ENCODE measurements at regions not wholly inside any gene's neighbourhood (a gene's known extent, or its start where the extent isn't known, plus 50 kb on each side); places are given as distances from the start of the nearest gene placed in this dataset.
"Not testable (repeated sequence)": the region's sequence is repeated elsewhere in the genome, so short reads cannot be mapped to it uniquely, and the experiment has no call there.

DNA sequence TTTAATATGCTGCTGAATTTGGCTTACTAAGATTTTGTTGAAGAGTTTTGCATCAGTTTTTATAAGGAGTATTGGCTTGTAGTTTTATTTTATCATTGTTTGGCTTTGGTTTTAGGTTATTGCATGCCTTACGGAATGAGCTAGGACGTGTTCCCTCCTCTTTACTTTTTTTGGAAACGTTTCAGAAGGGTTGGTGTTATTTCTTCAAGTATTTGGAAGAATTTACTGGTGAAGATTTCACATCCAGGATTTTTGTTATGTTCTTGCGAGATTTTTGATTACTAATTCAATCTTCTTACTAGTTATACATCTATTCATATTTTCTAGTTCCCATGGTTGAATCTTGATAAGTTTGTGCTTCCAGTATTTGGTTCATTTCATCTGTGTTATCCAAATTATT is 823.2 kb downstream of the SLC6A15 start:
- ChIA-PET CTCF (no interaction called here), POLR2A (no interaction called here)

DNA sequence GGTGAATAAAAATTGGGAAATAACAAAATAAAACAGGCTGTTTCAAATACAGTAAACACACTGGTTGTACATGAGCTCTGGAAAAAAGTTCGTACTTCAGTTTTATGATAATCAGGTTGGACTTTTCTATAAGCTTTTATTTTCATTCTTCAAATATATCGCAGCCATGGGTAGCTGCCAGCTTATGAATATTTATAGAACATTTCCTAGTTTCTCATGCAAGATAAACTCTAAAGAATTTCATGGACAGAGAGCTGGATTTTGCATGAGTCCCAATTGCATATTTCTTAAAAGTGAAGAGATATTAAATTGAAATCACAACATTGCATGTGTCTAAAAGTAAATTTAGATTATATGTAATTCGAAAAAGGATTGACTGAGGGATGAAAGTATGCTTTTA is 827.6 kb downstream of the SLC6A15 start:
- ChIA-PET POLR2A (no interaction called here), CTCF (no interaction called here)

DNA sequence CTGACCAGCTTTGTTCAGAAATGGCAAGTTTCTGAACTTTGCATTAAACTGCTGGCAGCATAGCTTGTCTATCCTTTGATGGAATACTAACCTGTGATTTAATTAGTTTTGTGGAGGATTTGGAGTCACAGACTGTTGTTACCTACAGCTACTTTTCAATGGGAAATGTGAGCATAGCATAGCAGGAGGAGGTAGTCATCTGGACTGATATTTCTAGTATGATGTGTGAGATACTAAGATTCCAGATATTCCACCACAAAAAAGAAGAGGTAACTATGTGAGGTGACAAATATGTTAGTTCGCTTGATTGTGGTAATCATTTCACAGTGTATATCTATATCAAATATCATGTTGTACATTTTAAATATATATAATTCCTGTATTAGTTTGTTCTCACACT is 833.0 kb downstream of the SLC6A15 start:
- POLR2A ChIA-PET = no interaction called here
- CTCF ChIA-PET = no interaction called here

DNA sequence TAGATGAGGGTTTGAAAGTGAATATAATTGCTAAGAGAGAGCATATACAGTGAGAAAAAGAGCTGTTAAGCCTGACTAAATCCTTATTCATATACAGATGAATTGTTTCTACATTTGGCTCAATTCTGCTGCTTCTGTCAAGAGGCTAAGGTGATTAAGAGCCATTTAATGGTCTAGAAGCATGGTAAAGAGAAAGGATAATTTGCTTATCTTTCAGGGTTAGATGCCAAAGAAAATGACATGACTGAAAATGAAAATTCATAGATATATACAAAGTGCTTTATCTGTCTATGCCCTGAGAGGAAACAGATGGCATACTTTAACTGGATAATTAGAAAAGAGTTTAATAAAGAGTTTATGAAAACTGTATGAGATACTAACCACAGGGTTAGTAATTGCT is 834.9 kb downstream of the SLC6A15 start:
- CTCF ChIA-PET = no interaction called here
- POLR2A ChIA-PET = no interaction called here

DNA sequence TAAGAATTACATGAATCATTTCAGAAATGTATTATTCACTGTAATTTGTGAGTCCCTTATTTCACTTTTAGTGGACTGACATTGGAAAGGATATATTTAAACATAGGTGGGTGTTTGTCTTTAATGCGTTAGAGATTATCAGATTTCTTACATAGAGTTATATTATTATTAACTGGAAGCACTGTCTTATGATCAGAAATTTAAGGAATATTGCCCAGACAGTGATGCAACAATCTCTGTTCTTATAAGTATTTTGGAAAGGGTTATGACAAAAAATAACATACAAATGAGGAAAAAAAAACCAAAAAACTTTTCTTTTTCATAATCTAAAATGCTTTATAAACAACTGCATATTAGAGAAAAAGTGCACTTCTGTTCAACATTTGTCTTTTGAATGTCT is 836.6 kb downstream of the SLC6A15 start:
- ChIA-PET POLR2A (no interaction called here), CTCF (no interaction called here)

DNA sequence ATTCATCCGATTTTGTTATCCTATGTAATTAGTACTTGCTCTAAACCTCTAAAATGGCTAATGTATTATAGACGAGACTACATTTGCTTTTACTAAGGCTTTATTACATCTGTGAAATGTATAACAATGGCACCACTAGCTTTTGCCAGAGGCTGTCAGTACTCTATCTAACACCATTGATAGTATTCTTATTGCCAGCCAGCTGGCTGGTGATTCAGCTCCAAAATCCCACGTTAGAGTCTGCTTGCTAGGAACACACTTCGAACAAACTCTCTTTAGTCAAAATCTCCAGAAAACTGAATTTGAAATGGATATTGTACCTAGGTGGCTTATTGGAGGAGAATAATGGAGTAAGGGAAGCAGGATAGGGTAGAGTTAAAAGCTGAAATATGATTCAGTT is 839.2 kb downstream of the SLC6A15 start:
- POLR2A ChIA-PET = no interaction called here
- CTCF ChIA-PET = no interaction called here

DNA sequence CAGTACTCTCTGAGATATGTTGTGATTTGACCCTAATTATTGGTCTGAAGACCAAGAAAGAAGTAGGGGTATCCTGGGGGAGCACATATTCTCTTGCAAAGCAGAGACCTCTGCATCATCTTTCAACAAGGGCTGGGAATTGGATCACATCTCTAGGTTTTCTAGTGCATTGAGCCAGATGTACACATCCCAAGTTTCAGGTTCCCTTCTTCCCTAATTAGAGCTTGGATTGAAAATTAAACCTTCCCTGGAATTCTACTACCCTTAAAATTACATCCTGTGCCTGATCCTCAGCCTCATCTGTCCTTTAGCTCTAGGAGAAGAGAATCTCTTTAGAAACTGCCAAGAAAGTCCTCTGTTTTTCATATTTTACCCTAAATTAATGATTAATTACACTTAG is 839.6 kb downstream of the SLC6A15 start:
- CTCF ChIA-PET = no interaction called here
- POLR2A ChIA-PET = no interaction called here

DNA sequence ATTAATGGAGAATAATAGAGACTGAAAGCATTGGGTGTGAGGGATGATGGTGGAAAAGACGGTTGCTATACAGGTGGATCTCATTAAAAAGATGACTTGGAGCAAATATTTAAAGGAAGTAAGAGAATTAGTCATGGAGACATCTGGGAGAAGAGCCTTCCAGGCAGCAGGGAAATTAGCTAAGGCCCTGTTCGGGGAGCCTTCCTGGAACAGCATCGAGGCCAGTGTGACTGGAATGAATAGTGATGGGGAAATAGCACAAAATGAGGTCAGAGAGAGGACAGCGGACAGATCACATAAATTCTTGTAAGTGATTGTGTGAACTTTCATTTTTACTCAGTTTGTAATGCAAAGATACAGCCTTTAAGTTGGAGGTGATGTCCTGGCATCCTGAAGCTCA is 842.3 kb downstream of the SLC6A15 start:
- ChIA-PET POLR2A (no interaction called here), CTCF (no interaction called here)

DNA sequence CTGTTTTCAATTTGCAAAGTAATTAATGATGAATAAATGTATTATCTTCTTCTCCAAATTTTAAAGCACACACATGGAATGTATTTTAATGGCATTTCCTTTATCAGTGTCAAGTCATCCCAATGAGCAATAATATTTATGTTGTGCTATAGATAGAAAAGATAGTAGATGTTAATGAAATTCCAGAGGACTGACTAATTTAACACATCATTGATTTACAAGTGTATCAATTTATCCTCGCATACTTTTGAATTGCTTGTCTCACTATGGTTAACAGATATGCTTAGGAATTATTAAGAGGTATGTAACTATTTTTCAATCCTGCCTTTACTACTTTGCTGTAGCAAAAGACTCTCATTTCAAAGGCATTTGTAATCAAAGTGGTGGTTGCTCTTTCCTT is 842.9 kb downstream of the SLC6A15 start:
- CTCF ChIA-PET = no interaction called here
- POLR2A ChIA-PET = no interaction called here

DNA sequence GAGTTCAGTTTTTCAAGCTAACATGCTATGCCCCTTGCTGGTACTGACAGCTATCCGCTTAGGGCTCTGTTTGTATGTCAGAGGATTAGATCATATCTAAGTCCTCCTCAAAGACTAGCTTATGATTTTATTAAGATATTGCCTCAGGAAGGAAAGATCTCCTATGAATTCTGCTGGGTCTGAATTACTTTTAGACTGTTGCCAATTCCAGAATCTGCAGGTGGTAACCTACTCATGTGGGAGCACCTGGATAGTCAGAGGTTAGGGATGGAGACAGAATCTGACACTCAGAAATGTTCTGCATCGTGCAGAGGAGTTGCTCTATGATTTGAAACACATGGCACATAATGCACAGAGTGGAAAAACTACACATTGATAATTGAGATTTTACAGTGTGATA is 843.4 kb downstream of the SLC6A15 start:
- CTCF ChIA-PET = no interaction called here
- POLR2A ChIA-PET = no interaction called here

DNA sequence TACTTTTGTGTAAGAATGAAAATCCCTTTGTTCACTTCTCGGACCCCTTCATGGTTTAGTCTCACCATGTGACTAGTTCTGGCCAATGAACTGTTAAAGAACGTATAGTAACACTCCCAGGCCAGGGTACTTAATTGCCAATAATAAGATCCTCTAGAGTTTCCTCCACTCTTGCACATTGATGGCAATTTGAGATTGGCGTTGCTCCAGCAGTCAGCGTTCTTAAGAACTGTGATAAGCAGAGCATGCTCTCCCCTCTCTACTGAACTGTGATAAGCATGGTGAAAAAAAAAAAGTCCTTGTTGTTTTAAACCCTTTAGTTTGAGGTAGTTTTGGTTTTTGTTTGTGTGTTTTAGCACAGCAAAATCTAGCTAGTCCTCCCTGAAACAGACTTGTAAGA is 854.5 kb downstream of the SLC6A15 start:
- CTCF ChIA-PET = no interaction called here
- POLR2A ChIA-PET = no interaction called here

DNA sequence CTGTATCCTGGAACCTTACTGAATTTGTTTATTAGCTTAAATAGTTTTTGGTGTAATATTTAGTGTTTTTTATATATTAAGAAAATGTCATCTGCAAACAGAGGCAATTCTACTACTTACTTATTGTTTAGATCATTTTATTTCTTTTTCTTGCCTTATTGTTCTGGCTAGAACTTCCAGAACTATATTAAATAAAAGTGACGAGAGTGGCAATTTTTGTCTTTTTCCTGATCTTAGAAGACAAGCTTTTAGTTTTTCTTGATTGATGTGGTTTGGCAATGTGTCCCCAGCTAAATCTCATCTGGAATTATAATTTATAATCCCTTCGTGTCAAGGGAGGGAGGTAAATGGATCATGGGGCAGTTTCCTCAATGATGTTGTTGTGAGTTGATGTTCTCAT is 857.8 kb downstream of the SLC6A15 start:
- CTCF ChIA-PET = no interaction called here
- POLR2A ChIA-PET = no interaction called here

DNA sequence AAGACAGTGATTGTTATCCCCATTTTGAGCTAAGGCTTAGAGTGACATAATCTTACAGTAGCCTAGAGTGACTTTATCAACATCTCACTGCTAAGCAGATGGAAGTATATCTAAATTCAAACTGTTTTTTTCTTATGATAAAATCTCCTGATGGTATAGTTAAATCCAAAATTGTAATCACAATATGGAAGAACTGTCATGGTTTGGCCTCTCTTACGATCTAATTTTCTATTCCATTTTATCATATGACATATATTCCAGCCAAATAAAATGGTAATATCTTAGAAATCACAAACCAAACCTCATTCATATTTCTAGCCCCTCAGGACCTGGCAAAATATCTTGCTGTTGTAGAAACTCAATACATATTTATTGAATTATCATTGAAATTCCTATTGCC is 864.7 kb downstream of the SLC6A15 start:
- ChIA-PET POLR2A (no interaction called here), CTCF (no interaction called here)

DNA sequence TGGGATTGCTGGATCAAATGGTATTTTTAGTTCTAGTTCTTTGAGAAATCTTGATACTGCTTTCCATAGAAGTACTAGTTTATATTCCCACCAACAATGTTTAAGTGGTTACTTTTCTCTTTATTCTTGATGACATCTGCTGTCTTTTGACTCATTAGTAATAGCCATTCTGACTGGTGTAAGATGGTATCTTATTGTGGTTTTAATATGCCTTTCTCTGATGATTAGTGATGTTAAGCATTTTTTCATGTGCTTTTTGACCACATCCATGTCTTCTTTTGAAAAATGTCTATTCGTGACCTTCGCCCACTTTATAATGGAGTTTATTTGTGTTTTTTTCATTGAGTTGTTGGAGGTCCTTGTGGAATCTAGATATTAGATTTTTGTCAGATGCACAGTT is 865.7 kb downstream of the SLC6A15 start:
- POLR2A ChIA-PET = no interaction called here
- CTCF ChIA-PET = no interaction called here

DNA sequence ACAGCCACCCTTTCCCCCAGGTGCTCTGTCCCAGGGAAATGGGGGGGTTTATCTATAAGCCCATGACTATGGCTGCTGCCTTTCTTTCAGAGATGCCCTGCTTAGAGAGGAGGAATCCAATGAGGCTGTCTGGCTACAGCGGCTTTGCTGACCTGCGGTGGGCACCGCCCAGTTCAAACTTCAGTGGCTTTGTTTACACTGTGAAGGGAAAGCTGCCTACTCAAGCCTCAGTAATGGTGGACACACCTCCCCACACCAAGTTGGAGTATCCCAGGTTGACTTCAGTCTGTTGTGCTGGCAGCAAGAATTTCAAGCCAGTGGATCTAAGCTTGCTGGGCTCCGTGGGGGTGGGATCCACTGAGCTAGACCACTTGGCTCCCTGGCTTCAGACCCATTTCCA is 869.2 kb downstream of the SLC6A15 start:
- CTCF ChIA-PET = no interaction called here
- POLR2A ChIA-PET = no interaction called here

DNA sequence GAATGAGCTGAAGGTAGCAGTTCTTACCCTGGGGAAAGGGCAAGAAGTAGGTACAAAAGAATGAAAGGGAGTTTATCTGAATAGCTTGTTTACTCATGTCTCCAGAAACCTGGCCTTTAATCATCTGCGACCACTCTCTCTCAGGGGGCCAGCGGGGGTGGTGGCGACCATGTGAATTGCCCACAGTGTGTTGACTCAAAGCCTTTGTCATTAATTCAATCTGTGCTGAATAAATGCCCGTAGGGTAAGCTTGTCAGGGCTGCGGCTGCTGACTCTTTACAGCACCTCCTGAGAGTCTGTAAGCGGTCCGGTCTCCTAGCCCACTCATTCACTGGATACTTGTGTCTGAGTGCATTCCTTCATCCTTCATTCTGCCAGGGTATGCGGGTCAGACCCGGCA is 874.4 kb downstream of the SLC6A15 start:
- ChIA-PET POLR2A (no interaction called here), CTCF (no interaction called here)

DNA sequence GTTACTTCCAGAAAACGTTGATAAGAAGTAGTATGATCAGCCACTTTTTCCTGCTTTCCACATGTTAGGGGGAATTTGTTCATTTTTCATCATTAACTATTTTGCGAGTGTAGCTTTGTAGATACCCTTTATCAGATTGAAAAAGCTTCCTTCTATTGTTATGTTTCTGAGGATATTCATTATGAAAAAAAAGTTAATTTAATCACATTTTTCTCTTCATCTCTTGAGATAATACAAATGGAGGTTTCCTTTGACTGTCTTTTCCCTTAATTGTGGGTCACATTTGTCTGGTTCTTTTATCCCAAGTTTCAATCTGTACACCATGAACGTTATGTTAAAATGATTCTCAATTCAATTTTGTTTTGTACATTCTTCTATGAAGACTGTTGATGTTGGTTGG is 875.7 kb downstream of the SLC6A15 start:
- CTCF ChIA-PET = no interaction called here
- POLR2A ChIA-PET = no interaction called here

DNA sequence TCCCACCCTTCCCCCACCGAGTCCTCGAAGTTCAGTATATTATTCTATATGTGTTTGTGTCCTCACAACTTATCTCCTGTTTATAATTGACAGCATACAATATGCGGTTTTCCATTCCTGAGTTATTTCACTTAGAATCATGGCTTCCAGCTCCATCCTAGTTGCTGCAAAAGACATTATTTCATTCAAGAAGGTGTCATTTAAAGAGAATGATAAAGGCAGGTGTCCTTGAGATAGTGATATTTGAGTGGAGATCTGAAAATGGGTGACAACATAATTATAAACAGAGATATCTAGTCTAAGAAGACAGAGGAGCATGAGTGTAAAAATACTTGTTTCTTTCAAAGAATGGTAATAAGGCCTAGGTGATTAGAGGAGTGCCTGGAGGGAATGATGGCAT is 876.8 kb downstream of the SLC6A15 start:
- CTCF ChIA-PET = no interaction called here
- POLR2A ChIA-PET = no interaction called here

DNA sequence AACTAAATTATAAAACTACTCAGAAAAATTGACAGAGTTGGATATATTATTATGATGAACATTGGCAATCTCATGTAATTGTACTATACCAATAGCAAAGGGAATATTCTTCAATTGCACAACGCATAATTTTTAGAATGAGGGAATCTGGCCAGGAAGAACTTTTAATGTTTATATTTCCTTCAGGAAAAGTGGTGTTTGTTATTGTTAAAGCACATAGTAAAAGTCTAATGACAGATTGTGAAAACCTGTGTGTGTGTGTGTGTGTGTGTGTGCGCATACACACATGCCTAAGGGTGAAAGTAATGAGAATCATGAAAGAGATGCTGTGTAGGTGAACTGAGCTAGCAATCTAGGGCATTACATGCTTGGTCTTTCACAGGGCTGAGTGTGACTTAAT is 877.7 kb downstream of the SLC6A15 start:
- ChIA-PET POLR2A (interaction anchor here (0.6 kb wide), 1 partner anchor 18 kb away, joined by 3 read pairs; no protein-coding TSS in a partner anchor), CTCF (no interaction called here)

DNA sequence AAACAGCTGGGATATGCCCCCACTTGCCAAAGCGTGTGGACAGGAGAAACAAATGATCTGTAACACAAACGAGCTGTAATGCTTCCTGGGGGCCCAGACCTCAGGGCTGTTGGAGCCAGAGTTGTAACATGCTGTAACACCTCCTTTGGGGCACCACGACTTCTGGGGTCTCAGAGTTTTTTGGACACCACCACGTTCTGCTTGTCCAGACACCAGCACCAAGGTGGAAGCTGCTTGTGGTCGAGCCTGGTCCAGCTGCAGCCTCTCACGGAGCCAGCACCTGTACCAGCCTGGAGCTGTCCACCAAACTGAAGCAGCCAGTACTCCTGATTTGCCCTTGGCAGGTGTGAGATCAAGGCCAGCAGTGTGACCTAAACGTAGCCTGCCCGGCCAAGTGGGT is 879.4 kb downstream of the SLC6A15 start:
- POLR2A ChIA-PET = no interaction called here
- CTCF ChIA-PET = no interaction called here

DNA sequence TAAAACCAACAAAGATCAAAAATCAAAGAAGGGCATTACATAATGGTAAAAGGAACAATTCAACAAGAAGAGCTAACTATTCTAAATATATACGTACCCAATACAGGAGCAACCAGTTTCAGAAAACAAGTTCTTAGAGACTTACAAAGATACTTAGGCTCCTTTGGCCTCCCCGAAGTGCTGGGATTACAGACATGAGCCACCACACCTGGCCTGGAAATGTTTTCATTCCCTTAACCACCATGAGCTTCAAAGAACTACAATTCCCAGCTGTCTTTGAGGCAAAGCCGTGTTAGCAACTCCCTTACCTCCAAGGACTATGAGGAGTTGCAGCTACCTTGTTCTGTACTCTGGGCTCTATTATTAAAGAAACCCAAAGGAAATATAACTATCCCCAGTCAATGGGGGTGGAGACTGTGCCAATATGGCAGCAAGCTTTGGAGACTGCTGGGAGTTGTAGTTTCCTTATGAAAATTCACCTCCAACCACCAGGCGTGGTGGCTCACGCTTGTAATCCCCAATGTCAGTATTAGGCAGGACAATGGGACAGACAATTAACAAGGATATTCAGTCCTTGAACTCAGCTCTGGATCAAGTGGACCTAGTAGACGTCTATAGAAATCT is 893.9 kb downstream of the SLC6A15 start:
- CTCF ChIA-PET, POLR2A ChIA-PET: not testable (repeated sequence)

DNA sequence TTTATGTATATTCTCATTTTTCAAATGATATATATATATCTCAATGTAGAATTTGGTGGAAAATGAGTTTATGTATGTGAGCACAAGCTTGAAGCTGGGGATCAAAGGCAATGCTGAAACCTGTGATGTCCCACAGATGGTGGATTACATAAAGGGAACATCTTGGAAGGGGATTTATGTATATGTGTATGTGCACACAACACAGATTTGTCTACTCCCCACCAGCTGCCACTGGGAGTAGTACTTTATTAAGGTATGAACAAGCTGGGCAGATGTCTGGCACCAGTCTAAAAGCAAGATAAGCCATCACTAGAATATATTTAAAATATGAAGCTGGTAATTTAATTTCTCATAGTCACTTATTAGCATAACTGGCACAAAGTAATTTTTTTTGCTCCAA is 895.6 kb downstream of the SLC6A15 start:
- CTCF ChIA-PET = no interaction called here
- POLR2A ChIA-PET = interaction anchor here (0.5 kb wide), 1 partner anchor 18 kb away, joined by 3 read pairs; no protein-coding TSS in a partner anchor

DNA sequence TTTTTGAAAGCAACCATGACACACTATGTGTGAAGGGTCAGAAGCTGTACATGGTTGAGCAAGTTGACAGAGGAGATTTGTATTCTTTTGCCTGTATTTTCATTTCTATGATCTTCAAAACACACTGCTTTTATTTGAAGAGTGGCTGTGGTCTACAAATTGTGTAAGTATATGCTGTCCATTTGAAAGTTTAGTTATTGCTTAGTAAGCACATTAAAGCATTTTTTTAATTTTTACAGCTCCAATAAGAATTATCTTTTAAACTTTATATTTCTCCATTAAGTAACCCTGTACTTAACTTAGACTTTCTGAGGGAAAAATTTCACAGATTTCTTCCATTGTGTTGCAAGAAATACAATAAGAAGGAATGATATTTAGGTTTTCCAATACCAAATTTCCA is 915.2 kb downstream of the SLC6A15 start:
- ChIA-PET CTCF (no interaction called here), POLR2A (no interaction called here)
